GM18508 (cell line): ENCODE measurements at regions not wholly inside any gene's neighbourhood (a gene's known extent, or its start where the extent isn't known, plus 50 kb on each side); places are given as distances from the start of the nearest gene placed in this dataset.

Experiments
- ATAC-seq: cut with Tn5 transposase; IDR thresholded peaks from one replicate; pipeline ENCODE4 v1.9.1; 2021; ENCODE audit warnings: moderate number of reproducible peaks; ENCODE audit not compliant: insufficient read depth, unreplicated experiment

GRCh38 chr5:58403822-58404433 lies 56.0 kb downstream of the PLK2 start:
- no peak for ATAC-seq

- ATAC-seq: no peak
Measured at GRCh38 chr5:58401701-58402100, 58.2 kb downstream of the PLK2 start.

- ATAC-seq: no peak
Measured at GRCh38 chr5:58400737-58401136, 59.1 kb downstream of the PLK2 start.

GRCh38 chr5:58399951-58400350 lies 59.9 kb downstream of the PLK2 start:
- no peak for ATAC-seq

GRCh38 chr5:58394339-58394738 lies 65.5 kb downstream of the PLK2 start:
- no peak for ATAC-seq

GRCh38 chr5:58393716-58394115 lies 66.2 kb downstream of the PLK2 start:
- ATAC-seq: no peak

GRCh38 chr5:58392496-58392895 lies 67.4 kb downstream of the PLK2 start:
- ATAC-seq: no peak

- no peak for ATAC-seq
Measured at GRCh38 chr5:58383448-58383847, 76.4 kb downstream of the PLK2 start.

GRCh38 chr5:58382131-58382534 lies 77.8 kb downstream of the PLK2 start:
- ATAC-seq: no peak

GRCh38 chr5:58381566-58381965 lies 78.3 kb downstream of the PLK2 start:
- no peak for ATAC-seq

- ATAC-seq: no peak
Measured at GRCh38 chr5:58380655-58381054, 79.2 kb downstream of the PLK2 start.

- ATAC-seq: no peak
Measured at GRCh38 chr5:58378613-58379390, 81.1 kb downstream of the PLK2 start.

- no peak for ATAC-seq
Measured at GRCh38 chr5:58370606-58371005, 89.3 kb downstream of the PLK2 start.

- ATAC-seq: no peak
Measured at GRCh38 chr5:58369513-58370190, 90.2 kb downstream of the PLK2 start.

GRCh38 chr5:58366461-58366860 lies 93.4 kb downstream of the PLK2 start:
- ATAC-seq: no peak

GRCh38 chr5:58365791-58366190 lies 94.1 kb downstream of the PLK2 start:
- no peak for ATAC-seq

- no peak for ATAC-seq
Measured at GRCh38 chr5:58363461-58364249, 96.2 kb downstream of the PLK2 start.

GRCh38 chr5:58362135-58362534 lies 97.8 kb downstream of the PLK2 start:
- no peak for ATAC-seq

- ATAC-seq: no peak
Measured at GRCh38 chr5:58360794-58361193, 99.1 kb downstream of the PLK2 start.

GRCh38 chr5:58359981-58360380 lies 99.9 kb downstream of the PLK2 start:
- no peak for ATAC-seq
